ENCODE measurements at regions not wholly inside any gene's neighbourhood (a gene's known extent, or its start where the extent isn't known, plus 50 kb on each side); places are given as distances from the start of the nearest gene placed in this dataset.

DNA sequence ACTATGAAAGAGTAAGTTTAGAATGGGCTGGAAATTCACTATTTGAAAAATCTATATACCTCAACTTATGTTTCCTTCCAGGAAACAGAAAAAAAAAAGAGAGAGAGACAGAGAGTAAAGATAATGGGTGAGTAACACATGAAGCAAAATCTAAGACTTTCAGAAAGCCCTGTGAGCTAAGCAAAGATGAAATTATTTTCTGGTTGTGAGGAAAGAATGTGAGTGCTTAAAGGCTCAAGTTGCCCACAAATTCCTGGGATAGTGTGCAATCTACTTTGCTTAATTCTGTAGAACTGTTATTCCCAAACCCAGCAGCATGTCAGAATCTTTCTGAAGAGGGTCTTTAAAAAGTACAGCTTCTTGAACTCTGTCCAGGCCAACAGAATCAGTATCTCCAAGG lies 337.7 kb upstream of the AGTR1 start:
- Histone ChIP-seq H3K9me3 (ENCODE audit: control insufficient read depth, insufficient read depth, low read depth, low read length) (no peaks in the 10 kb centered on the region), H3K4me3 (ENCODE audit: low read depth in 2 of 2, low read length in 2 of 2) (no peak overlapping the region), H3K27me3 (ENCODE audit: control insufficient read depth, insufficient read depth, low read length) (no peaks in the 10 kb centered on the region; the same call in 1 of the 2 replicates), H3K27ac (ENCODE audit: low read length) (no peak overlapping the region), H3K36me3 (ENCODE audit: control insufficient read depth, insufficient read depth, low read length) (no peaks in the 10 kb centered on the region), H3K4me1 (ENCODE audit: control insufficient read depth, insufficient read depth, low read length) (no peaks in the 10 kb centered on the region)
- intact Hi-C loops (cut with micrococcal nuclease; ENCODE audit: unreplicated experiment) (loop anchor here (10.0 kb wide), 1 partner anchor 275 kb away; no protein-coding TSS in a partner anchor), in situ Hi-C loops (cut with HindIII; ENCODE audit: low pct_unique_long_range_greater_than_20kb, low sequenced_read_pairs) (no loop called here)
- no TSS peak for BruUV-seq (replicated peaks)
- ATAC-seq (no peak), DNase-seq (ENCODE audit: low read depth, low spot score) (no peak)
- TF ChIP-seq, protein P1, sequence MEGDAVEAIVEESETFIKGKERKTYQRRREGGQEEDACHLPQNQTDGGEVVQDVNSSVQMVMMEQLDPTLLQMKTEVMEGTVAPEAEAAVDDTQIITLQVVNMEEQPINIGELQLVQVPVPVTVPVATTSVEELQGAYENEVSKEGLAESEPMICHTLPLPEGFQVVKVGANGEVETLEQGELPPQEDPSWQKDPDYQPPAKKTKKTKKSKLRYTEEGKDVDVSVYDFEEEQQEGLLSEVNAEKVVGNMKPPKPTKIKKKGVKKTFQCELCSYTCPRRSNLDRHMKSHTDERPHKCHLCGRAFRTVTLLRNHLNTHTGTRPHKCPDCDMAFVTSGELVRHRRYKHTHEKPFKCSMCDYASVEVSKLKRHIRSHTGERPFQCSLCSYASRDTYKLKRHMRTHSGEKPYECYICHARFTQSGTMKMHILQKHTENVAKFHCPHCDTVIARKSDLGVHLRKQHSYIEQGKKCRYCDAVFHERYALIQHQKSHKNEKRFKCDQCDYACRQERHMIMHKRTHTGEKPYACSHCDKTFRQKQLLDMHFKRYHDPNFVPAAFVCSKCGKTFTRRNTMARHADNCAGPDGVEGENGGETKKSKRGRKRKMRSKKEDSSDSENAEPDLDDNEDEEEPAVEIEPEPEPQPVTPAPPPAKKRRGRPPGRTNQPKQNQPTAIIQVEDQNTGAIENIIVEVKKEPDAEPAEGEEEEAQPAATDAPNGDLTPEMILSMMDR (IDR thresholded peaks at IDR 0.05), result no peak
- TF ChIP-seq POLR2AphosphoS5 (IDR thresholded peaks at IDR 0.05; ENCODE audit: low read depth, low read length) (no peak), SIN3A (IDR thresholded peaks at IDR 0.05; ENCODE audit: borderline replicate concordance, insufficient read depth, low read depth, low read length) (no peak), TCF7L2 (IDR thresholded peaks at IDR 0.05; ENCODE audit: low read depth, low read length) (no peak)
- TF ChIP-seq, protein P2, sequence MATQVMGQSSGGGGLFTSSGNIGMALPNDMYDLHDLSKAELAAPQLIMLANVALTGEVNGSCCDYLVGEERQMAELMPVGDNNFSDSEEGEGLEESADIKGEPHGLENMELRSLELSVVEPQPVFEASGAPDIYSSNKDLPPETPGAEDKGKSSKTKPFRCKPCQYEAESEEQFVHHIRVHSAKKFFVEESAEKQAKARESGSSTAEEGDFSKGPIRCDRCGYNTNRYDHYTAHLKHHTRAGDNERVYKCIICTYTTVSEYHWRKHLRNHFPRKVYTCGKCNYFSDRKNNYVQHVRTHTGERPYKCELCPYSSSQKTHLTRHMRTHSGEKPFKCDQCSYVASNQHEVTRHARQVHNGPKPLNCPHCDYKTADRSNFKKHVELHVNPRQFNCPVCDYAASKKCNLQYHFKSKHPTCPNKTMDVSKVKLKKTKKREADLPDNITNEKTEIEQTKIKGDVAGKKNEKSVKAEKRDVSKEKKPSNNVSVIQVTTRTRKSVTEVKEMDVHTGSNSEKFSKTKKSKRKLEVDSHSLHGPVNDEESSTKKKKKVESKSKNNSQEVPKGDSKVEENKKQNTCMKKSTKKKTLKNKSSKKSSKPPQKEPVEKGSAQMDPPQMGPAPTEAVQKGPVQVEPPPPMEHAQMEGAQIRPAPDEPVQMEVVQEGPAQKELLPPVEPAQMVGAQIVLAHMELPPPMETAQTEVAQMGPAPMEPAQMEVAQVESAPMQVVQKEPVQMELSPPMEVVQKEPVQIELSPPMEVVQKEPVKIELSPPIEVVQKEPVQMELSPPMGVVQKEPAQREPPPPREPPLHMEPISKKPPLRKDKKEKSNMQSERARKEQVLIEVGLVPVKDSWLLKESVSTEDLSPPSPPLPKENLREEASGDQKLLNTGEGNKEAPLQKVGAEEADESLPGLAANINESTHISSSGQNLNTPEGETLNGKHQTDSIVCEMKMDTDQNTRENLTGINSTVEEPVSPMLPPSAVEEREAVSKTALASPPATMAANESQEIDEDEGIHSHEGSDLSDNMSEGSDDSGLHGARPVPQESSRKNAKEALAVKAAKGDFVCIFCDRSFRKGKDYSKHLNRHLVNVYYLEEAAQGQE (IDR thresholded peaks at IDR 0.05; ENCODE audit: insufficient read depth in 1 of 2, low read depth in 2 of 2, low read length in 1 of 2), result no peak
- ChIA-PET POLR2A (no interaction called here), CTCF (no interaction called here)

DNA sequence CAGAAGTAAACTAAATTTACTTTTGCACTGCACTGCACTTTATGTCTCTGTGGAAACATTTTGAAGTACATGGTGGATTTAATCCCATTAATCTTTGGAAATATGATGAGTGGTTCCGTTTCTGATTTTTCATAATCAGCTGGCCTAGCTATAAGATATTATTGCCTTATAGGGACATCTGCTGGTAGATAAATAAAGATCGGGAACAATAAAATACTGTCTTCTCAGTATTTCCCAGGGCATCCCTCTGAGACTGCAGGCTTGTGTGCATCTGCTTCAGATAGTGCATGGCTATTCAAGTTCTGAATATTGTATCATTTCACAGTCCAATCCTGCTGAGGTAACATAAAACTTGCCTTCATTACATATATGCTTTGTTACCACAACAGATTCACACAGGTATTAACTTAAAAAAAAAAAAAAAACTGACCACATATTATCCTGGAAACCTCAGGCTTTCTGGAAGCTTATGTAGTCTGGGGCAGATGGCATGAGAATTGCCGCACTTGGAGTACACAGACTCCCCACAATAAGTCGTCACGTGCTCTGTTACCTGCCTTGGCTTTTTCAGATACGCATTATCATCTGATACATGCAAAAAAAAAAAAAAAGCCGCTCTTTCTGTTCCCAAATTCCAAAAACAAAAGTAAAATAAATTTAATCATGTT lies 330.8 kb upstream of the AGTR1 start:
- Histone ChIP-seq H3K9me3 (ENCODE audit: control insufficient read depth, insufficient read depth, low read depth, low read length) (no peaks in the 10 kb centered on the region), H3K27me3 (ENCODE audit: control insufficient read depth, insufficient read depth, low read length) (no peaks in the 10 kb centered on the region; the same call in 1 of the 2 replicates), H3K4me1 (ENCODE audit: control insufficient read depth, insufficient read depth, low read length) (no peaks in the 10 kb centered on the region), H3K36me3 (ENCODE audit: control insufficient read depth, insufficient read depth, low read length) (no peaks in the 10 kb centered on the region), H3K27ac (ENCODE audit: low read length) (no peak overlapping the region), H3K4me3 (ENCODE audit: low read depth in 2 of 2, low read length in 2 of 2) (no peak overlapping the region)
- TF ChIP-seq, protein P1 (IDR thresholded peaks at IDR 0.05), result peak; percentile 18; the same call in 1 of the 2 replicates
- TF ChIP-seq, protein P2 (IDR thresholded peaks at IDR 0.05; ENCODE audit: insufficient read depth in 1 of 2, low read depth in 2 of 2, low read length in 1 of 2), result no peak
- TF ChIP-seq POLR2AphosphoS5 (IDR thresholded peaks at IDR 0.05; ENCODE audit: low read depth, low read length) (no peak), SIN3A (IDR thresholded peaks at IDR 0.05; ENCODE audit: borderline replicate concordance, insufficient read depth, low read depth, low read length) (no peak)
- intact Hi-C loops (cut with micrococcal nuclease; ENCODE audit: unreplicated experiment) (loop anchor here (10.0 kb wide), 1 partner anchor 282 kb away; no protein-coding TSS in a partner anchor), in situ Hi-C loops (cut with HindIII; ENCODE audit: low pct_unique_long_range_greater_than_20kb, low sequenced_read_pairs) (no loop called here)
- no TSS peak for BruUV-seq (replicated peaks)
- CTCF ChIA-PET, result interaction anchor here (0.6 kb wide), 1 partner anchor 352 kb away, joined by 4 read pairs; no protein-coding TSS in a partner anchor
- ATAC-seq (no peak), DNase-seq (ENCODE audit: low read depth, low spot score) (no peak)
- POLR2A ChIA-PET, result interaction anchor here (0.6 kb wide), 1 partner anchor 705 kb away, joined by 4 read pairs; no protein-coding TSS in a partner anchor

Measured in Panc1 (cell line).